OCI-LY7 (cell line): ENCODE measurements at regions not wholly inside any gene's neighbourhood (a gene's known extent, or its start where the extent isn't known, plus 50 kb on each side); places are given as distances from the start of the nearest gene placed in this dataset.

ENCODE experiments used
- CTCF ChIP-seq: fragments of 200-600 bp; sonication (generic); conservative IDR thresholded peaks from 2 replicates; pipeline ENCODE4 v1.5.1; 2014; ENCODE audit warnings: mild to moderate bottlenecking, antibody characterized with exemption, low read length, moderate library complexity, mixed read lengths
- EZH2phosphoT487 ChIP-seq: fragments of 200-600 bp; sonication (generic); IDR thresholded peaks from 2 replicates; pipeline ENCODE4 v1.6.1; 2018; ENCODE audit warnings: low read depth, borderline replicate concordance, mild to moderate bottlenecking, mixed run types, antibody characterized with exemption, low read length, moderate library complexity, mixed read lengths

- TF ChIP-seq CTCF (no peak), EZH2phosphoT487 (no peak)
Observed at GRCh38 chr5:148746826-148747535, 79.4 kb upstream of the ADRB2 start.
